H1 (cell line): ENCODE measurements at regions not wholly inside any gene's neighbourhood (a gene's known extent, or its start where the extent isn't known, plus 50 kb on each side); places are given as distances from the start of the nearest gene placed in this dataset.

Source experiments
- CTCF ChIA-PET: fragments of 300-600 bp; sonication (Branson Sonifier 250); formaldehyde crosslinking; loops from one replicate; lab custom pipeline; 2021; ENCODE audit not compliant: partially characterized antibody; lab: Charles Lee
- POLR2A ChIA-PET: fragments of 300-600 bp; sonication (Branson Sonifier 250); formaldehyde crosslinking; loops from one replicate; lab custom pipeline; 2021; ENCODE audit warnings: inconsistent platforms; ENCODE audit not compliant: partially characterized antibody; lab: Charles Lee
- DNase-seq, 2 experiments: peaks; one replicate each; pipeline versions ENCODE4 v3.0.0 to v3.0.0-alpha.2; 2010 to 2022; ENCODE audit warnings: low spot score in 2 of 2, low read depth in 1 of 2, mixed read lengths in 1 of 2
- FAIRE-seq: peaks from 2 replicates; lab custom pipeline; 2011; peaks lifted over from hg19 to GRCh38; lab: Jason Lieb, UNC
- H2AFZ ChIP-seq: 2 replicates; pipeline ENCODE4 v1.8.1; 2012; ENCODE audit warnings: low read length, inconsistent platforms
- H2AK5ac ChIP-seq: 2 replicates; pipeline ENCODE4 v1.6.1; 2013; ENCODE audit warnings: low read depth, low read length
- H2BK120ac ChIP-seq: replicated peaks from 2 replicates; pipeline ENCODE3; 2013; ENCODE audit warnings: low read depth, low read length, inconsistent platforms
- H2BK12ac ChIP-seq: 2 replicates; pipeline ENCODE4 v1.6.1; 2013; ENCODE audit warnings: low read depth, low read length
- H2BK15ac ChIP-seq: 2 replicates; pipeline ENCODE4 v1.6.1; 2013; ENCODE audit warnings: low read length
- H2BK20ac ChIP-seq: 2 replicates; pipeline ENCODE4 v1.6.1; 2013; ENCODE audit warnings: low read length
- H2BK5ac ChIP-seq: 2 replicates; pipeline ENCODE4 v1.6.1; 2013; ENCODE audit warnings: low read depth, low read length
- H3K14ac ChIP-seq: 2 replicates; pipeline ENCODE4 v1.6.1; 2013; ENCODE audit warnings: inconsistent platforms; ENCODE audit not compliant: insufficient read length
- H3K18ac ChIP-seq: 2 replicates; pipeline ENCODE4 v1.6.1; 2013; ENCODE audit warnings: low read length; ENCODE audit errors: extremely low read depth
- H3K23ac ChIP-seq: 2 replicates; pipeline ENCODE4 v1.6.1; 2013; ENCODE audit warnings: inconsistent platforms; ENCODE audit not compliant: insufficient read length
- H3K23me2 ChIP-seq: 2 replicates; pipeline ENCODE4 v1.6.1; 2013; ENCODE audit warnings: low read depth, low read length
- H3K27ac ChIP-seq: 2 replicates; pipeline ENCODE4 v1.6.1; 2011; ENCODE audit warnings: low read depth, low read length, inconsistent platforms
- H3K27me3 ChIP-seq, 4 experiments: replicated peaks in 1 of 4; 1 replicate in 1 of 4; 2 replicates in 3 of 4; pipeline versions ENCODE4 v1.6.1 to v1.8.1; 2011 to 2013; ENCODE audit warnings: low read length in 3 of 4, mild to moderate bottlenecking in 3 of 4, inconsistent platforms in 2 of 4, mixed read lengths in 2 of 4, moderate library complexity in 1 of 4; ENCODE audit not compliant: control insufficient read depth in 3 of 4, insufficient read depth in 3 of 4; ENCODE audit errors: extremely low read depth in 1 of 4
- H3K36me3 ChIP-seq, 4 experiments: 2 replicates each; pipeline versions ENCODE4 v1.6.1 to v1.8.1; 2011 to 2013; ENCODE audit warnings: mild to moderate bottlenecking in 4 of 4, low read length in 3 of 4, moderate library complexity in 2 of 4, control low read depth in 1 of 4, inconsistent platforms in 1 of 4; ENCODE audit not compliant: insufficient read depth in 4 of 4, control insufficient read depth in 2 of 4
- H3K4ac ChIP-seq: replicated peaks from 2 replicates; pipeline ENCODE3; 2013; ENCODE audit warnings: low read length, low read depth, mixed read lengths, inconsistent platforms; ENCODE audit not compliant: insufficient read length
- H3K4me1 ChIP-seq, 4 experiments: replicated peaks in 1 of 4; 1 replicate in 1 of 4; 2 replicates in 3 of 4; pipeline versions ENCODE4 v1.6.1 to v1.8.1; 2011 to 2013; ENCODE audit warnings: low read length in 3 of 4, inconsistent platforms in 2 of 4, mixed read lengths in 1 of 4; ENCODE audit not compliant: insufficient read depth in 4 of 4, control insufficient read depth in 3 of 4
- H3K4me2 ChIP-seq, 2 experiments: 2 replicates each; pipeline versions ENCODE4 v1.6.1 to v1.8.1; 2011 to 2013; ENCODE audit warnings: low read depth in 2 of 2, low read length in 2 of 2, control low read depth in 1 of 2, inconsistent platforms in 1 of 2, mild to moderate bottlenecking in 1 of 2; ENCODE audit not compliant: insufficient read depth in 1 of 2
- H3K4me3 ChIP-seq, 4 experiments: fragments of 200-600, 300-600 bp in 1 of 4; sonication (generic), shearing (Covaris generic), sonication (Bioruptor Twin) in 1 of 4; 2 replicates each; pipeline versions ENCODE4 v1.5.1 to v1.8.1; 2011 to 2016; ENCODE audit warnings: low read length in 4 of 4, low read depth in 3 of 4, control low read depth in 2 of 4, inconsistent platforms in 2 of 4, mild to moderate bottlenecking in 2 of 4, mixed read lengths in 1 of 4, moderate library complexity in 1 of 4; ENCODE audit not compliant: insufficient read depth in 2 of 4; ENCODE audit errors: extremely low read depth in 1 of 4
- H3K56ac ChIP-seq: replicated peaks from 2 replicates; pipeline ENCODE3; 2013; ENCODE audit warnings: low read depth, mild to moderate bottlenecking, mixed read lengths, low read length, inconsistent platforms; ENCODE audit not compliant: insufficient read length
- H3K79me1 ChIP-seq: 2 replicates; pipeline ENCODE4 v1.6.1; 2013; ENCODE audit warnings: low read depth, low read length, control low read depth
- H3K79me2 ChIP-seq, 2 experiments: 2 replicates each; pipeline versions ENCODE4 v1.6.1 to v1.8.1; 2012 to 2013; ENCODE audit warnings: low read length in 2 of 2, mild to moderate bottlenecking in 2 of 2, inconsistent platforms in 1 of 2; ENCODE audit not compliant: insufficient read depth in 2 of 2, control insufficient read depth in 1 of 2
- H3K9ac ChIP-seq, 4 experiments: replicated peaks in 1 of 4; 1 replicate in 1 of 4; 2 replicates in 3 of 4; pipeline versions ENCODE4 v1.6.1 to v1.8.1; 2011 to 2013; ENCODE audit warnings: low read depth in 3 of 4, low read length in 3 of 4, control low read depth in 2 of 4, mild to moderate bottlenecking in 2 of 4, moderate library complexity in 2 of 4, inconsistent platforms in 1 of 4; ENCODE audit errors: extremely low read depth in 1 of 4
- H3K9me3 ChIP-seq, 2 experiments: 2 replicates each; pipeline versions ENCODE4 v1.6.1 to v1.8.1; 2012 to 2013; ENCODE audit warnings: mild to moderate bottlenecking in 2 of 2, moderate library complexity in 2 of 2, control low read depth in 1 of 2, inconsistent platforms in 1 of 2, low read depth in 1 of 2, low read length in 1 of 2, mixed read lengths in 1 of 2; ENCODE audit not compliant: insufficient read depth in 2 of 2
- H4K20me1 ChIP-seq, 2 experiments: replicated peaks in 1 of 2; 2 replicates each; pipeline versions ENCODE3 to v1.8.1; 2011 to 2013; ENCODE audit warnings: inconsistent platforms in 2 of 2, low read length in 2 of 2, mild to moderate bottlenecking in 1 of 2; ENCODE audit not compliant: insufficient read depth in 2 of 2, control insufficient read depth in 1 of 2
- H4K5ac ChIP-seq: 2 replicates; pipeline ENCODE4 v1.6.1; 2013; ENCODE audit warnings: low read length, low read depth, mixed read lengths, inconsistent platforms; ENCODE audit not compliant: insufficient read length
- H4K8ac ChIP-seq: 2 replicates; pipeline ENCODE4 v1.8.0; 2013; ENCODE audit warnings: mild to moderate bottlenecking, moderate library complexity, low read length, inconsistent platforms; ENCODE audit not compliant: insufficient read depth; ENCODE audit errors: extremely low read depth
- H4K91ac ChIP-seq: replicated peaks from 2 replicates; pipeline ENCODE3; 2013; ENCODE audit warnings: low read length, mixed read lengths, inconsistent platforms; ENCODE audit not compliant: insufficient read length
- ASH2L ChIP-seq: fragments of 200-600, 300-600 bp; sonication (generic); IDR thresholded peaks from one replicate; pipeline ENCODE4 v1.7.1; 2017; ENCODE audit warnings: low read length
- ATF2 ChIP-seq: IDR thresholded peaks from 2 replicates; pipeline ENCODE4 v1.6.1; 2012; ENCODE audit warnings: low read length, inconsistent platforms
- BACH1 ChIP-seq: IDR thresholded peaks from 2 replicates; pipeline ENCODE4 v1.6.1; 2012; ENCODE audit warnings: low read length, improper control_type of control experiment
- BRCA1 ChIP-seq: IDR thresholded peaks from 2 replicates; pipeline ENCODE4 v1.6.1; 2012; ENCODE audit warnings: low read depth, low read length, improper control_type of control experiment
- E2F6 ChIP-seq: IDR thresholded peaks from 2 replicates; pipeline ENCODE4 v1.6.1; 2012; ENCODE audit warnings: inconsistent platforms
- EZH2 ChIP-seq: fragments of 200-600 bp; sonication (generic); IDR thresholded peaks from 2 replicates; pipeline ENCODE4 v1.7.1; 2012; ENCODE audit warnings: low read depth, mild to moderate bottlenecking, moderate library complexity, low read length, inconsistent platforms; ENCODE audit not compliant: severe bottlenecking
- KDM1A ChIP-seq: fragments of 200-600, 300-600 bp; sonication (generic); IDR thresholded peaks from 2 replicates; pipeline ENCODE4 v1.7.1; 2016; ENCODE audit warnings: mild to moderate bottlenecking, low read length, borderline replicate concordance
- RBBP5 ChIP-seq: IDR thresholded peaks from 2 replicates; pipeline ENCODE4 v1.7.1; 2012; ENCODE audit warnings: low read depth, mild to moderate bottlenecking, inconsistent platforms, low read length, moderate library complexity, borderline replicate concordance
- RNF2 ChIP-seq: fragments of 200-900, 300-1000 bp; sonication (generic); IDR thresholded peaks from 2 replicates; pipeline ENCODE4 v1.7.1; 2016; ENCODE audit warnings: borderline replicate concordance, low read depth, mild to moderate bottlenecking, antibody characterized with exemption, low read length; ENCODE audit not compliant: poor library complexity, severe bottlenecking; ENCODE audit errors: missing control alignments
- TAF7 ChIP-seq: optimal IDR thresholded peaks from 2 replicates; pipeline ENCODE3; 2011; ENCODE audit warnings: low read depth, mild to moderate bottlenecking, inconsistent platforms, low read length, moderate library complexity, borderline replicate concordance
- USF2 ChIP-seq: IDR thresholded peaks from 2 replicates; pipeline ENCODE4 v1.6.1; 2011; ENCODE audit warnings: low read length, improper control_type of control experiment
- WGBS, 2 experiments: shearing (Covaris generic) in 1 of 2; methylation state at CpG; one replicate each; pipeline versions ENCODE4 v1.1.6 to v1.1.7; 2013 to 2015; ENCODE audit warnings: low lambda C conversion rate in 2 of 2, mixed read lengths in 2 of 2, inconsistent platforms in 1 of 2, low coverage in 1 of 2, missing lambda C conversion rate in 1 of 2; ENCODE audit not compliant: insufficient replicate concordance in 2 of 2, insufficient coverage in 1 of 2, insufficient read length in 1 of 2; ENCODE audit errors: extremely low coverage in 1 of 2, missing lambda C conversion rate in 1 of 2; 5-methylcytosine and 5-hydroxymethylcytosine counted together

DNA sequence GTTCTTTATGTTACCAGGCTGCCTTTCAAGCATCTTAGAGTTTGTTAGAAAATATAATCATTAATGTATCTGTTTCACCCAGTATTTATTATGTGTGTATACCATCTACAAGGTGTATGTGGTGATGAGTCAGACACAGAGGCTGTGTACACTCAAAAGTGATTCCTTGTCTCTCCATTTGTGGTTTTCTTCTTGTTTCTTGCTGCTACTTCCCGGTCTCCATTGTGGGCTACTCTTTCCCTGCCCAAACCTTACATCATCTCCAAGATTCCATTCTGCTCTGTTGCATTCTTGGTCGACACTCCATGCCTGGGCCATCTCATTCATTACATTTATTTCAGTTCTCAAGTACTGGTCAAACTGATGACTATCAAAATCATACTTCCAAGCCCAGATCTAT lies 182.2 kb upstream of the STXBP5 start:
- CTCF ChIA-PET: interaction anchor here (2.6 kb wide), 2 partner anchors 16 kb away, joined by 5 to 10 read pairs; no protein-coding TSS in a partner anchor
- no peaks in the 10 kb centered on the region for H3K36me3 ChIP-seq
- POLR2A ChIA-PET: no interaction called here
- H2AK5ac ChIP-seq: no peak overlapping the region
- no peak overlapping the region for H3K56ac ChIP-seq
- no peak for DNase-seq
- no peak overlapping the region for H2BK120ac ChIP-seq
- H3K79me2 ChIP-seq: no peaks in the 10 kb centered on the region
- no peak overlapping the region for H4K91ac ChIP-seq
- H2BK15ac ChIP-seq: no peak overlapping the region
- H4K5ac ChIP-seq: no peak overlapping the region
- H3K9ac ChIP-seq: no peak overlapping the region
- H3K23me2 ChIP-seq: no peaks in the 10 kb centered on the region
- no peak overlapping the region for H2BK12ac ChIP-seq
- H4K20me1 ChIP-seq: no peaks in the 10 kb centered on the region
- H3K23ac ChIP-seq: no peak overlapping the region
- H4K8ac ChIP-seq: no peak overlapping the region
- 78% methylated on average over 2 of the region's 2 CpGs; no CpG with 5 or more reads in 1 of the 2 experiments for WGBS, 2 experiments
- no peak overlapping the region for H3K4me3 ChIP-seq
- no peak overlapping the region for H2AFZ ChIP-seq
- no peak overlapping the region for H3K4ac ChIP-seq
- no peak overlapping the region for H3K18ac ChIP-seq
- no peak for FAIRE-seq
- H3K9me3 ChIP-seq: no peaks in the 10 kb centered on the region
- H2BK20ac ChIP-seq: no peak overlapping the region
- no peak overlapping the region for H3K4me2 ChIP-seq
- H3K14ac ChIP-seq: no peak overlapping the region
- no peaks in the 10 kb centered on the region for H3K79me1 ChIP-seq
- no peaks in the 10 kb centered on the region for H3K27me3 ChIP-seq
- H3K4me1 ChIP-seq: no peaks in the 10 kb centered on the region
- H2BK5ac ChIP-seq: no peak overlapping the region
- H3K27ac ChIP-seq: no peak overlapping the region
- TF ChIP-seq BACH1 (no peak), E2F6 (no peak), RBBP5 (no peak), TAF7 (no peak), ATF2 (no peak), KDM1A (no peak), USF2 (no peak), BRCA1 (no peak), RNF2 (no peak), EZH2 (no peak), ASH2L (no peak)
